ENCODE measurements at regions not wholly inside any gene's neighbourhood (a gene's known extent, or its start where the extent isn't known, plus 50 kb on each side); places are given as distances from the start of the nearest gene placed in this dataset.

DNA sequence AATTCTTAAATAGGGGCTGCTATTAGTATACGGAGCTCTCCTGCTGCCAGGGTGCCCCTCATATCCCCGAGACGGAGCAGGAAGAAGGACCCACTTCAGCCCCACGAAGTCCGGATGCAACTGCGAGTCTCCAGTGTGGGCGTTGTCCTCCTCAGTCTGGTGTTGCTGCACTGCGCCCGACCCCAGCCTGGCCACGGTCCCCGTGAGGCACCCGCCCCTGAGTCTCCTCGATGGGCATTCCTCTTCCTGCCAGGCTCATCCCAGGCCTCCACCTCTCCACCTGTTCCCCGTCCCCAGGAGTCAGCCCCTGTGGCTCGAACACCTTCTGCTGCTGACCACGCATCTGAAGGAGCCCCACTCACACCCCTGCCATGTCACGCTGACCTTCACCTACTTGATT, 68.1 kb upstream of the SFSWAP start:
- no peak for FAIRE-seq
- no peak overlapping the region for H2BK120ac ChIP-seq (replicated peaks; ENCODE audit: low read depth, low read length)
- H3K18ac ChIP-seq (ENCODE audit: extremely low read depth, low read length): no peak overlapping the region
- no peak overlapping the region for H3K27ac ChIP-seq (ENCODE audit: low read depth, low read length)
- POLR2A ChIA-PET (ENCODE audit: partially characterized antibody): interaction anchor here (1.5 kb wide), 1 partner anchor 14 kb away, joined by 5 read pairs; no protein-coding TSS in a partner anchor
- H3K4me2 ChIP-seq (ENCODE audit: insufficient read depth in 1 of 2, low read depth in 2 of 2, low read length in 2 of 2): no peak overlapping the region
- H3K27me3 ChIP-seq (replicated peaks in 1 of 4; ENCODE audit: control insufficient read depth in 3 of 4, extremely low read depth in 1 of 4, insufficient read depth in 3 of 4, low read length in 3 of 4): no peaks in the 10 kb centered on the region
- no peak overlapping the region for H3K14ac ChIP-seq (ENCODE audit: insufficient read length)
- no peak overlapping the region for H2BK5ac ChIP-seq (ENCODE audit: low read depth, low read length)
- no peaks in the 10 kb centered on the region for H3K79me1 ChIP-seq (ENCODE audit: low read depth, low read length)
- H2BK20ac ChIP-seq (ENCODE audit: low read length): no peak overlapping the region
- no peak overlapping the region for H3K4me3 ChIP-seq (ENCODE audit: extremely low read depth in 1 of 4, insufficient read depth in 2 of 4, low read depth in 3 of 4, low read length in 4 of 4)
- no peak overlapping the region for H4K8ac ChIP-seq (ENCODE audit: extremely low read depth, insufficient read depth, low read length)
- no peak overlapping the region for H4K5ac ChIP-seq (ENCODE audit: insufficient read length, low read depth, low read length)
- WGBS, 2 experiments (ENCODE audit: extremely low coverage in 1 of 2, insufficient coverage in 1 of 2, insufficient read length in 1 of 2, insufficient replicate concordance in 2 of 2, low coverage in 1 of 2, low lambda C conversion rate in 2 of 2, missing lambda C conversion rate in 1 of 2): 96% methylated on average over 17 of the region's 17 CpGs; no CpG with 5 or more reads in 1 of the 2 experiments
- peaks cover 0 to 2% of the 10 kb centered on the region in 2 experiments for H4K20me1 ChIP-seq (replicated peaks in 1 of 2; ENCODE audit: control insufficient read depth in 1 of 2, insufficient read depth in 2 of 2, low read length in 2 of 2)
- H3K56ac ChIP-seq (replicated peaks; ENCODE audit: insufficient read length, low read depth, low read length): no peak overlapping the region
- no peaks in the 10 kb centered on the region for H3K36me3 ChIP-seq (ENCODE audit: control insufficient read depth in 2 of 4, insufficient read depth in 4 of 4, low read length in 3 of 4)
- peak overlapping the region; percentile 6 for H4K91ac ChIP-seq (replicated peaks; ENCODE audit: insufficient read length, low read length)
- H3K79me2 ChIP-seq (ENCODE audit: control insufficient read depth in 1 of 2, insufficient read depth in 2 of 2, low read length in 2 of 2): no peaks in the 10 kb centered on the region
- no peak overlapping the region for H2BK15ac ChIP-seq (ENCODE audit: low read length)
- H2AFZ ChIP-seq (ENCODE audit: low read length): no peak overlapping the region
- H3K4ac ChIP-seq (replicated peaks; ENCODE audit: insufficient read length, low read depth, low read length): no peak overlapping the region
- DNase-seq (ENCODE audit: low read depth in 1 of 2, low spot score in 2 of 2): no peak
- CTCF ChIA-PET (ENCODE audit: partially characterized antibody): no interaction called here
- H3K9me3 ChIP-seq (ENCODE audit: insufficient read depth in 2 of 2, low read depth in 1 of 2, low read length in 1 of 2): no peaks in the 10 kb centered on the region
- H3K23me2 ChIP-seq (ENCODE audit: low read depth, low read length): peaks cover 6% of the 10 kb centered on the region; the same call in 1 of the 2 replicates
- peaks cover 0 to 21% (median 10%) of the 10 kb centered on the region in 4 experiments; a peak in 4 of 7 replicates for H3K4me1 ChIP-seq (replicated peaks in 1 of 4; ENCODE audit: control insufficient read depth in 3 of 4, insufficient read depth in 4 of 4, low read length in 3 of 4)
- no peak overlapping the region for H3K9ac ChIP-seq (replicated peaks in 1 of 4; ENCODE audit: extremely low read depth in 1 of 4, low read depth in 3 of 4, low read length in 3 of 4)
- no peak overlapping the region for H2BK12ac ChIP-seq (ENCODE audit: low read depth, low read length)
- no peak overlapping the region for H2AK5ac ChIP-seq (ENCODE audit: low read depth, low read length)
- no peak overlapping the region for H3K23ac ChIP-seq (ENCODE audit: insufficient read length)
- TF ChIP-seq, protein P1, sequence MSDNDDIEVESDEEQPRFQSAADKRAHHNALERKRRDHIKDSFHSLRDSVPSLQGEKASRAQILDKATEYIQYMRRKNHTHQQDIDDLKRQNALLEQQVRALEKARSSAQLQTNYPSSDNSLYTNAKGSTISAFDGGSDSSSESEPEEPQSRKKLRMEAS (IDR thresholded peaks at IDR 0.05): no peak
- TF ChIP-seq RBBP5 (IDR thresholded peaks at IDR 0.05; ENCODE audit: borderline replicate concordance, low read depth, low read length) (no peak), TAF1 (IDR thresholded peaks at IDR 0.05; ENCODE audit: low read depth, low read length) (no peak), TCF12 (IDR thresholded peaks at IDR 0.05; ENCODE audit: low read depth, low read length) (no peak), RAD21 (IDR thresholded peaks at IDR 0.05 in 1 of 2, conservative IDR thresholded peaks at IDR 0.05 in 1 of 2; ENCODE audit: low read depth in 2 of 2, low read length in 2 of 2) (no peak), BACH1 (IDR thresholded peaks at IDR 0.05; ENCODE audit: low read length) (no peak), SIN3A (conservative IDR thresholded peaks at IDR 0.05 in 1 of 2, IDR thresholded peaks at IDR 0.05 in 1 of 2; ENCODE audit: low read depth in 1 of 2, low read length in 2 of 2) (no peak), CBX8 (IDR thresholded peaks at IDR 0.05; ENCODE audit: borderline replicate concordance, low read depth, low read length) (no peak), SIX5 (IDR thresholded peaks at IDR 0.05; ENCODE audit: low read depth, low read length) (no peak), PHF8 (conservative IDR thresholded peaks at IDR 0.05; ENCODE audit: low read depth, low read length) (no peak), HDAC2 (IDR thresholded peaks at IDR 0.05; ENCODE audit: borderline replicate concordance in 1 of 2, low read depth in 2 of 2, low read length in 2 of 2) (no peak)
- TF ChIP-seq, protein P2, sequence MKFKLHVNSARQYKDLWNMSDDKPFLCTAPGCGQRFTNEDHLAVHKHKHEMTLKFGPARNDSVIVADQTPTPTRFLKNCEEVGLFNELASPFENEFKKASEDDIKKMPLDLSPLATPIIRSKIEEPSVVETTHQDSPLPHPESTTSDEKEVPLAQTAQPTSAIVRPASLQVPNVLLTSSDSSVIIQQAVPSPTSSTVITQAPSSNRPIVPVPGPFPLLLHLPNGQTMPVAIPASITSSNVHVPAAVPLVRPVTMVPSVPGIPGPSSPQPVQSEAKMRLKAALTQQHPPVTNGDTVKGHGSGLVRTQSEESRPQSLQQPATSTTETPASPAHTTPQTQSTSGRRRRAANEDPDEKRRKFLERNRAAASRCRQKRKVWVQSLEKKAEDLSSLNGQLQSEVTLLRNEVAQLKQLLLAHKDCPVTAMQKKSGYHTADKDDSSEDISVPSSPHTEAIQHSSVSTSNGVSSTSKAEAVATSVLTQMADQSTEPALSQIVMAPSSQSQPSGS (IDR thresholded peaks at IDR 0.05; ENCODE audit: low read length): no peak

Measured in H1 (cell line).